NCI-H128 (cell line): ENCODE measurements at regions not wholly inside any gene's neighbourhood (a gene's known extent, or its start where the extent isn't known, plus 50 kb on each side); places are given as distances from the start of the nearest gene placed in this dataset.
"Not testable (repeated sequence)": the region's sequence is repeated elsewhere in the genome, so short reads cannot be mapped to it uniquely, and the experiment has no call there.

ENCODE experiments used
- DNase-seq: peaks from one replicate; lab custom pipeline; 2025; ENCODE audit not compliant: unreplicated experiment; lab: John Stamatoyannopoulos, UW

DNA sequence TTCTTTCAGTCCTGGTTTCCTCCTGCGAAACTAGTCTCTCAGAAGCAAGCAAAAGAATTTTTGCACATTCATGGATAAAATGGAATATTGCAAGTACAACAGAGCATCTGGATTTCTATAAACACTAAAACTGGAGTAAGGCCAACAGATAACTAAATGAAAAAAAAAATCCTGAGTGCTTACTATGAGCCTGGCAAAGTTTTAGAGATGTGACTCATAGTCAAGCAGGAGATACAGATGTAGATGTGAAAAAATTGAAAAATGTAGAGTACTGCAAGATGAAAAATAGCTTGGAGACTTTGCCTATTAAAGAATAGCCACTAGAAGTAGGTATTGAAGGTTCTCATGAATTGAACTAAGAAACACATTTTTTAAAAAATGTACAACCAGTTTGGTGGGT lies 397.4 kb downstream of the OTOL1 start:
- no peak for DNase-seq

DNA sequence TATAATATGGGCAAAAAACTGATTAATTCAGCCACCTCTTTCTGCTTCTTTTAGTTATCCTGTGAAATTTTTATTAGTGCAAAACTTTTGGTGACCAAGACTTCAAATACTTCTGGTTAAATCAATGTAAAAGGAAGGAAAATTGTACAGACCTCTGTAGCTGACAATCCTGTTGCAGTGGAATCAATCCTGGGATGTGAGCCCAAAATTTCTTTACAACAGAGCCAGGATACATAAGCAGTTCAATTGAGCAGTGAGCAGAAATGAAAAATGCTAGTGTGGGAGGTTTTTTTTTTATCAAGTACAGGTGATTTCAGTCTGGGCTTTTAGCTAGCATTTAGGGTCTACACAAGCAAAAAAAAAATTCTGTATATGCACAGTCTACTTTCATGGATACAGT lies 398.0 kb downstream of the OTOL1 start:
- no peak for DNase-seq

DNA sequence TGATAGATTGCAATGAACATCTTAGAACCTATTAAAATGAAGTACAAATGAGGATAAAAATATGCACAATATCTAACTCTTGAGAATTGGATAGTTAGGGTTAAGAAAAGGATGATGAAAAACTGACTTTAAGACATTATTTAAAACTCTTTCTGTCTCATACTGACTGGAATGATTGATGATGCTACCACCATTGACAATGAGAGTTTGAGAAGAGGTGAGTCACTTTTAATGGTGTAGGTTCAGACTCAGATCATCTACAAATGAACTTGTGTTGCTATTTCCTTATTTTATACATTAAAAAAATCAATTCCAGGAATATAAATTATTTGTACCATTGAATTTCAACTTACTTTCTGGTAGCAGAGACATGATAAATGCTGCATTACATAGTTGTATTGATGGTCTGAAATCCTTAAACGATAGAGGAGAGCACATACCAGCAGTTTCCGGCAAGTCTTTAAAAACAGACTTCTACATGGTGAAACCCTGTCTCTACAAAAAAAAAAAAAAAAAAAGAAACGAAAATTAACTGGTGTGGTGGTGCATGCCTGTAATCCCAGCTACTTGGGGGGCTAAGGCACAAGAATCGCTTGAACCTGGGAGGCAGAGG lies 409.0 kb downstream of the OTOL1 start:
- no peak for DNase-seq

DNA sequence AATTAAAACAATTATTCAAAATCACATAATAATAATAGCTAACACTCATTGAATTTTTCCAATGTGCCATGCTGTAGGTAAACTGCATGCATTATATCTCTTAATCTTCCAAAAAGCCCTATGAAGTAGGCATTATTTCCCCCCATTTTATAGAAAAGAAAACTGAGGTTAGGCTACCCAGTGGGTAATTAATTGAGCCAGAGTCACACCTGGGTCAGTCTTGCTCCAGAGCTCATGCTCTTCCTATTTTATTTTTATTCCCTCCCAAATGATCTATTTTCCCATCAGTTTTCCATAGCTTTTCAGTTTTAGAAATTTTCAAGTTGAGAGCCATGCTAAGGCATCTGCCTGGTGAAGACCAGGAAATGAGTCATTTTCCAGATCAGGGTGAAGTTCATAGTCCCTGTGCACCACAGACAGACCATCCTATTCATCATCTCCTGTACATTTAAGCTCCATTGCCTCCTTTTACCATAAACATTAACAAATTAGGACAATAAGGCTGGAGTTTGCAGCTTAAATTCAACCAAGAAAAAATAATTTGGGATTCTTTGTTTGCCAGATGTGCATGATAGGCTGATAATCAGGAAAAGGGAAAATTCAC lies 417.3 kb downstream of the OTOL1 start:
- no peak for DNase-seq

DNA sequence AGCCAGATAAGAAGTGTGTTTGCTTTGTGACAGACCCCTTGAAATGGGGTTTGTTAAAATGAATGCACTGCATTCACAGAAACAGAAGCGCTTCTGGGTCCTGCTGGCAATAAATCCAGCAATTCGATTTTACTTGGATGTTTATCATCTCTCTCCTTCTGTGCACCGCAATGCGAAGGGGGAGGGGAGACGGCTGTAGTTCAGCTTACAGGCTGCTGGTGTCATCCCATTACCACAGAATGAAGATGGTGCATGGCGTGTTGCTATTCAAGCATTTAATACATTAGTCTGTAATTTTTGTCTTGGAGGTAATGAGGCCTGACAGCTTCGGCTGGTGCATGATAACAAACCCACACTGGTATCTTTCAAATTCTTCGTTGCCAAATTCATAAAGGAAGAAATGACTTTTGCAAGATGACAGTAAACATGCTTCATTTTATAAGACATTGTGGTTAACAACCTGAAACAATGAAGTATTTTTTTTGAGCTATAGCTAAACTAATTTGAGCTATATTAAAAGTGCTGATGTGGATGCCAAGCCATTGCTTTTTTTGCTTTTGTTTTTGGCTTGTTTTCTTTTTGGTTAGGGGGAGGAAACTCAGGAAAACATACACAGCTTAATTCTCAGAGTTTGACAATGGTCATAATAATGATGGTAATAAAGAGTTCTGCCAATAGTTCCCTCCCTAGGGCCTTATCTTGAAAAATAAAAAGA lies 418.3 kb downstream of the OTOL1 start:
- DNase-seq, result peak; percentile 39

DNA sequence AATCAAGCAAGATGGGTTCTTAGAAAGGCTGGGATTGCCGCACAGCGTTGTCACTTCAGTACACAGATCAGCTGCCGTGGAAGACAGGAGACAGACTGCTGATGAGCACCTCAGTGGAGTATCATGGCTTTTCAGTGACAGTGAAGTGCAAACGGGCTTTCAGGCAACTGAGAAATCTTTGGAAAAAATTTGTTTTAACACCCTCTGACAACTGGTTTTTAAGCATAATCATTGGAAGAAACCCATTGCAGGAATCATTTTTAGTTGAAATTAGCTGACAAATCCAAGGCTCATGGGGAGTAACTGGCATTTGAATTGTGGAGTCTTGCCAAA lies 418.8 kb downstream of the OTOL1 start:
- DNase-seq, result no peak

DNA sequence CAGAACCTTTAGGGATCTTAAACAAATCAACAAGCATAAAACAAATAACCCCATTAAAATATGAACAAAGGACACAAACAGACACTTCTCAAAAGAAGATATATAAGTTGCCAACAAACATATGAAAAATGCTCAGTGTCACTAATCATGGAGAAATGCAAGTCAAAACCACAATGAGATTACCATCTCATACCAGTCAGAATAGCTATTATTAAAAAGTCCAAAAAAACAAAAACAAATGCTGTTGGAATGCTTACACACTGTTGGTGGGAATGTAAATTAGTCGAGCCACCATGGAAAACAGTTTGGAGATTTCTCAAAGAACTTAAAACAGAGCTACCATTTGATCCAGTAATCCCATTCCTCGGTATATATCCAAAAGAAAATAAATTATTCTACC lies 423.6 kb downstream of the OTOL1 start:
- DNase-seq, result no peak

DNA sequence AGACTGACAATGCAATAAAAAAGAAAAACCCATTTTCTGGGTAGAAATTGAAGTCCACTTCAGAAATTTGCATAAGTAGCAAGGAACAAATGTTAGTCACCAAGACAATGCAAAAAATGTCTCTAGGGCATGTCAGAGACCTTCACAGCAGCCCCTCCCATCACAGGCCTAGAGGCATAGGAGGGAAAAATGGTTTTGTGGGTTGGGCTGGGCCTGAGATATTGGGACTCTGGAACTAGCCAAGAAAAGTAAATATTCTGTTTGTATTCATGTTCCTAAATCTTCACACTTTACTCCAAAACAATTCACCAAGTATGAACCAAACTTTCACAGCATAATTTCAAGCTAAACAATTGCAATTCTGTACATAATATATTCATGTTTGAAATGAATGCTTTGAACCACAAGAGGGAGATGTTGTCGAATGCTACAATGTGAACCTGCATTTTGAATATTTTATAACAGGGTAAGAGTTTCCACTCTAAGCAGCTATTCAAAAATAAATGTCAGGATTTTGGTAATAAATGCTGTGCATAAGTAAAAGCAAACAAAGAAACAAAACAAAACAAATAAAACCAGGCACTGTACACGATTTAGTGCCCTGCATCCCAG lies 429.2 kb downstream of the OTOL1 start:
- DNase-seq, result no peak

DNA sequence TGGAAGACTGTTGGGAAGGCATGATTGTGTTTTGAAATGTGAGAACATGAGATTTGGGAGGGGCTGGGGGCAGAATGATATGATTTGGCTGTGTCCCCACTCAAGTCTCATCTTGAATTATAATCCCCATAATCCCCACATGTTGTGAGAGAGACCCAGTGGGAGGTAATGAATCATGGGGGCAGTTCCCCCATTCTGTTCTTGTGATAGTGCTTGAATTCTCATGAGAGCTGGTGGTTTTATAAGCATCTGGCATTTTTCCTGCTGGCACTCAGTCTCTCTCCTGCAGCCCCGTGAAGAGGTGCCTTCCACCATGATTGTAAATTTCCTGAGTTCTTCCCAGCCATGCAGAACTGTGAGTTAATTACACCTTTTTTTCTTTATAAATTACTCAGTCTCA lies 430.5 kb downstream of the OTOL1 start:
- DNase-seq, result no peak

DNA sequence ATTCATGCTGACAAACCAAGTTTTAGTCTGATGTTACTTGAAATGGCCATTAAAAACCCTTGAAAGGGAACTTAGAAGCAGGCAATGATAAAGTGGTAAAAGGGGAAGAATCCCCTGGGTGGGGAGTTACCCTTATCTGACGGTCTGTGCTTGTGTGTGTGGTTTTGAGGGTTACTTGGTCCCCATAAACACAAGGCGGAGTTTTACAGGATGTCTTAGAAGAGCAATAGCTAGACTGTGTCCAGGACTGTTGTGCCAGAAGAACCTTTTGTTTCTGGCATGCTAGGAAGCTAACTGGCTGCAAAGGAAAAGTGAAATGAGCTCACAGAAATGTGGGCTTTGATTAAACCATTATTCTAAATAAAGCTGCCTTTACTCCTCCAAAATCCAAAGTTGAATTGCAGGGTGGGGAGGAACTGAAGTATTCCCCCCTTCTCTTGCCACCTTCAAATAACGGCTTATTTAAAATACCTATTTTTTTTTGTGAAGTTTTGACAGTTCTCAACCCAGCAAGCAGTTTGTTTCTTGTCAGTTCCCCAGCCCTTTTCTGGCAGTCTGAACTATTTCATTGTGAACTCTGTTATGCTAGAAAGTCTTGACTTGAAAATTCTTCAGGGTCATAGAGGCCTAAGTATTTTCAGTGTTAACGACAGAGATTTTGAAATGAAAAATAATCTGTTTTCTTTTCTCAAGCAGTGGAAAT lies 443.5 kb downstream of the OTOL1 start:
- no peak for DNase-seq

DNA sequence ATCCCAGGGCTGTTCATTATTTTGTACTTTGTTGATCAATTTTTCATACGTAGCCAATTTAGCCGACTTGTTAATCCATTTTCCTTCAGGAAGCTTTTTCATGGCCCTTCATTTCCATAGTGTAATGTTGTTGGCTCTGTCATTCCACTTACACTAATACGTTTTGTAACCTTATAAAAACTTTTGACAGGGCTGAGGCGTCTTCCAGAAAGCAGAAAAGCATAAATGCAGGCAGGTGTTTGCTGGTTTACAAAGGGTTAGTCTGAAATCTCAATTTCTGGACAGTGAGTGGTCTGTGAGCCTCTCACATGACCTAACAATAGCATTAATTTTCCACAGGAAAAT lies 444.0 kb downstream of the OTOL1 start:
- DNase-seq, result no peak

DNA sequence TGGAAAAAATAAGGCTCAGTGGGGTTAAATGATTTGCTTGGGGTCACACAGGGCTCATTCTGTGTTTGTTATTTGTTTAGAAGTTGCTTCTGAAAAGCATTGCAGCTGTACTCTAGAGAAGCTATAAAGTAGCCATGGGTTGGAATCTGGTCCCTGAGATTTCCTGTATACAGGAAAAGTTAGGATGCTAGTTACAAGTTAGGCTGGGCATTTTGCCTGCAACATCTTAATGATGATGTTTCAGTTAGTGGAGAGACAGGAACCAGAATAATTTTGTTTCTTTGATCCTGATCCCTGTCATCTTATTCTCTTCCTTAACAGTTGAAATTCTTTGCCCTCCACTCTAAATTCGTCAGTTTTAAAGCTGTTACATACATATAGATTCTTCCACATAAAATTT lies 445.3 kb downstream of the OTOL1 start:
- no peak for DNase-seq

DNA sequence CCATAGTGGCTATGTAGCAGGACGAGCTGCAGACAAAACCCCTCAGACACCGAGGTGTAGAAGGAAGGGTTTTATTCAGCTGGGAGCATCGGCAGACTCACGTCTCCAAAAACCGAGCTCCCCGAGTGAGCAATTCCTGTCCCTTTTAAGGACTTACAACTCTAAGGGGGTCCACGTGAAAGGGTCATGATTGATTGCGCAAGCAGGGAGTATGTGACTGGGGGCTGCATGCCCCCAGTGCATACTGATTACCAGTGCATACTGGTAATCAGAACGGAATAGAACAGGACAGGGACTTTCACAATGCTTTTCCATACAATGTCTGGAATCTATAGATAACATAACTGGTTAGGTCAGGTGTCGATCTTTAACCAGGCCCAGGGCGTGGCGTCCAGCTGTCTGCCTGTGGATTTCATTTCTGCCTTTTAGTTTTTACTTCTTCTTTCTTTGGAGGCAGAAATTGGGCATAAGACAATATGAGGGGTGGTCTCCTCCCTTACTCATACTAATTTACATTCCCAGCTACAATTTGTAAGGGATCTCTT lies 447.3 kb downstream of the OTOL1 start:
- DNase-seq, result not testable (repeated sequence)

DNA sequence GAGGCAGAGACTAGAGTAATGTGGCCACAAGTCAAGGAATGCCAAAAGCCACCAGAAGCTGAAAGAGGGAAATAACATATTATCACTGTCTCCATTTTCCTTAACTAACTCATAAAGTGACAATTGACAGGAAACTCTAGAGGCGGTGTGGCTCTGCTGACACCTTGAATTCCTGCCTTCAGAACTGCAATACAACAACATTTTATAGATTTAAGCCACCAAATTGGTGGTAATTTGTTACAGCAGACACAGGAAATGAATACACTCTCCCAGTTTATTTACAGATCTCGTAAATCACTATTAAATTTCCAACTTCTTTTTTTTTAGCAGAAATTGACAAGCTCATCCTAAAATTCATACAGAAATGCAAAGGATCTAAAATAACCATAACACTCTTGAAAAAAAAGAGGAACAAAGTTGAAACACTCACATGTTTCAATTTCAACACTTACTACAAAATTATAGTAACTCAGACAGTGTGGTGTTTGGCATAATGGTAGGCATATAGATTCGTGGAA lies 449.9 kb downstream of the OTOL1 start:
- no peak for DNase-seq

DNA sequence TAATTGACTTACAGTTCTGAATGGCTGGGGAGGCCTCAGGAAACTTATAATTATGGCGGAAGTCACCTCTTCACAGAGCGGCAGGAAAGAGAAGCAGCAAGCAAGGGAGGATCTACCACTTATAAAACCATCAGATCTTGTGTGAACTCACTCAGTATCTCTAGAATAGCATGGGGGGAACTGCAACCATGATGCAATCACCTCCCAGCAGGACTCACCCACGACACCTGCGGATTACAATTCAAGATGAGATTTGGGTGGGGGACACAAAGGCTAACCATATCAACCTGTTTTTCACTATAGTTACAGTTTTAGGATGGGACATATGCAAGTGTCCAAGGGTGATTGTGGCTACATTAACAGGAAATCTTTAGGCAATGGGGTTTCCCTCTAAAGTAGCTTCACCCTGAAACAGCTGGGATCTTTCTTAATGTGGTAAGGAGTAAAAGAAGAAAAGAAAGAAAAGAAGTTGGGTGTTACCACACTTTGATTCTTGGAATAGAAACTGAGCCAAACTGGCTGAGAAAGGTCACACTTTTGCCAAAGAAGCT lies 453.8 kb downstream of the OTOL1 start:
- no peak for DNase-seq

DNA sequence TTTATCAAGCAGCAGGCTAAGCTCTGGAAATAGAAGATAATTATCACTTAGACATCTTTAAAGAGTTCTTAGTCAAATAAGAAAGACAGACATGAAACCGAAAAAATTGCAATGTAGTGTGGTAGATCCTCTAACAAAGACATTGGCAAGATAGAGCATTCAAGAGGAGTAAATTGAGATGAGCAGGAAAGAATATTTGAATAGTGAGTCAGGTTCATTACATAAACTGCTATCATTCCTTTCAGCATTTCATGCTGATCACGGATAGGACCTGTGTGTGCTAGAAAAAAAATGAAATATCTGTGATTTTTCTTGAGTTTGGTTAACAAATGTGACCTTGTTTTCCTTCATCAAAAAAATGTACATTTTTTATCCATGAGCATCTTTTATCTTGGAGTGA lies 460.9 kb downstream of the OTOL1 start:
- no peak for DNase-seq

DNA sequence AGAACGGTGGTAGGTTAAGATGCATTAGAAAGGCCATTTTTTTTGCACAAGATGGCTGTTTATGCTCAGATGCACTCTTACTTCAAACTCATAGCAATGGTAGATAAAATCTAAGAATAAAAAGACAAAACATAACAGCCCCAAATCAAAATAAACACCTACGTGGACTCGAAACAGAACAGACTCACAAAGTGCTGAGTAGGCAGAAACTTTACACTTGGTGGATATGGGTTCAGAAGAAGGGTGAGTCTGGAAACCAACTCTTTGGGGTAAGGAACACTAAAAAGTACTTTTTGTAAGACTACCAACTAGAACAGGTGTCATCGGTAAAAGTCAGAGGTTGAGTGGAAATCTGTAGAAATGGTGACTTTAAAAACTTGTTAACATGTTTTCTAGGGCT lies 468.2 kb downstream of the OTOL1 start:
- DNase-seq, result no peak

DNA sequence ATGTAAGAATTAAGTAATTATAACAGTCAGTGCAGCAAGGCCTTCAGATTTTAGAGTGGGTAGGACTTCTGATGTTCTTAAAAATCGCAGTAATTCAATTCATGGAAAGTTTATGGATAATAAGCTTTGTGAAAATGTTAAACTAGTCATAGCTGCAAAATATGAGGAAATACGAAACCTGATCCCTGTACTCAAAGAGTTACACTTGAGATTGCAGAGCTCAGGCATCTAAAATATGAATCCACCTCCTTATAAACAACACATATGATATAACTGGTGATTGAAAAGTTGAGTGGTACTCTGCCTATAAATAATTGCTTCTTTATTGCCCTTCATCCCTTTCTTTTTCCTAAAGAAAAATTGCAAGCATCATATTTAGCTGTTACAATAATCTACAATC lies 473.3 kb downstream of the OTOL1 start:
- no peak for DNase-seq

DNA sequence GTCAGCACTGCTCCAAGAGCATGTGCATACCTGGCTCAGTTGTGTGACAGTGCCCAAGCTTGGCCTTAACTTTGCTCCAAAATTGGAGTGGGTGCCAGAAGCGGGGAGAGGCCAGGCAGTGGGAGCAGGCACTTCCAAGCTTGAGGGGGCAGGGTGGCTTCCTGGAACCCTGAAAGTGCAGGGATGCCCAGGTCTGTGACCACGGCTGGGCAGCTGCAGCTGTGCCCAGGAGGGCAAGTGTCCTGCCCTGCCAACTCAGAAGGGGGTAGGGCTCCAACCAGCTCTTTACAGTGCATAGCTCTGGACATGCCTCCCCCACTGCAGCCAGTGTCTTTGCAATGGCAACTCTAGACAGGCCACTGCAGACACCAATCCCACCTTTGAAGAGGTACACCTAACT lies 478.6 kb downstream of the OTOL1 start:
- DNase-seq, result no peak

DNA sequence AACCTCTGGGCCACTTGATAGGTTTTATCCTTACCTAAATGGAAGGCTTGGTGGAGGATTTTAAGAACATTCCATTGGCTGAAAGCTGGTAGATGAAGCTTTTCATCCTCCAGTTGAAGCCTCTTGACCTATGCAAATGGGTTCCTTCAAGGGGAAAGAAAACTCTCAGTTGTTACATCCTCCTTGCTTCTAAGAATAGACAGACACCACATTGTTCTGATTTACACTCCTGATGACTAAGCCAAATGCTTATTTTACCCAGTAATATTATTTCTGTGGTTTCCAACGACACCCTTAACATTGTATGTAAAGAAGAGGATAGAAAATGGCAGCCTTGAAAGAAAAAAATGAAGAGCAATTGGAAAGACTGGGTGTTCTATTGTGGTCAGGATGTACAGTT lies 480.5 kb downstream of the OTOL1 start:
- no peak for DNase-seq

DNA sequence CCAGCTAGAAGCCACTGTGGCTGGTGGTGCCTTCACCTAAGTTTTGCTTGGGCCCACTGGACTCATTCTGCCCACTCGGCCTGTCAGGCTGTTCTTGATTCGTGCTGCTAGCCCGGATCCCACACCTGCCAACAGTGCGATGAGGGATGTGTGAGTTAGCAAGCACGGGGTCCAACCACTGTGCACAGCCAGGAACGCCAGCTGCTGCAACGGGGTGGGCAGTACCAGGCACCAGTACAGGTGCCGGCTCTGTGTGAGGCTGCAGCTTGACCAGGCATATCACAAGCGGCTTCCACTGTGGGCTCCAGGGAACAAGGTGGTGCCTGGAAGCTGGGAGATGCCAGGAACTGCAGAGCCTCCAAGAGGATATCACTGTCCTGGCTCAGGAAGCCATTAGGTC lies 481.2 kb downstream of the OTOL1 start:
- DNase-seq, result no peak
